ENCODE measurements at regions not wholly inside any gene's neighbourhood (a gene's known extent, or its start where the extent isn't known, plus 50 kb on each side); places are given as distances from the start of the nearest gene placed in this dataset.

DNA sequence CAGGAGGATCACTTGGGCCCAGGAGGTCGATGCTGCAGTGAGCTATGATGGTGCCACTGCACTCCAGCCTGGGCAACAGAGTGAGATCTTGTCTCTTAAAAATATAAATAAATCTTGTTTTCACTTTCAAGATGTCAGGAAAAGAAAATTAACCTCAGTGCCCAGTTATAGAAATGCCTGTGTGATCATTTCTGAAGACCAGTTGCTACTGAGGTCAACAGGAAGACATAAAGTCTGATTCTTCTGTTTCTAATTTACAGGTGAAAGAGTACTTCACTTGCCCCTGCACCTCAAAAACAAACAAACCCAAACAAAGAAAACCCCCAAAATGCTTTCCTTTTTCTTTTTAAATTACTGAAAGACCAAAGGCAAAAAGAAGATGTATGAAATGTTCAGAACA is 174.3 kb upstream of the NBEA start:
- no peak for DNase-seq (ENCODE audit: low read depth in 1 of 2, low spot score in 1 of 2)

DNA sequence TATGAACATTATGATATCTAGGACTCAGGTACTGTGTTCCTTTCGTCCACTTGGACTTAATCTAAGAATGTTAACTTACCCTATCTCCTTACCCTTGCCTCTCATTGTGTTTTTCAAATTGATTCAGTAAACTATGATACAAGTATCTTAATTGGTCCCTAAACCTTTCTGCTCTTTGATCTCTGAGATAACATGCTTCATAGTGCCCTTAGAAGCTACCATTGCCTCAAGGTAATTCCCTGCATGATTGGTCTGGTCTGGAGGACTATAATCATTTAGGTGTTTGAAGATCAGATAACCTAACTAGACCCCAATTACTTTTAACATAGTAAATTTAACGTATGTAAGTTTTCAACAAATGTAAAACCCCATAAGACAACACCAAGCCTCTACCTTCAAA is 169.9 kb upstream of the NBEA start:
- DNase-seq (ENCODE audit: low read depth in 1 of 2, low spot score in 1 of 2): no peak

DNA sequence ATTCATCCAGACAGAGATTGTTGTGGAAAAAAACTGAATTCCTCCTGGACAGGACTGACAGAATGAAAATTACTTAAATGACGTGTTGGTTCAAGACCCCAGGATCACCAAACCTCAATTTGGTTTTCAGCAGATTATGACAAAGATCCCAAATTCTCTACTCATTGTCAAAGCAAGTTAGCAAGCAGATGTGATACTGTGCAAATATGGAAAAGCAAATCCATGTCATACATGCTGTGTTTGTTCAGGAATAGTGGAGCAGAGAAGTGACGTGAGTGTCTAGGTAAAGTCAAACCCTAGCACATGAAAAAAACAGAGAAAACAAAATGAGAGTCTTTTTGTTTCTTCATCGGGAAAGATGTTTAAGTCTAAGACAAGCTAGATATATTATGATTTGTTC is 169.2 kb upstream of the NBEA start:
- no peak for DNase-seq (ENCODE audit: low read depth in 1 of 2, low spot score in 1 of 2)

DNA sequence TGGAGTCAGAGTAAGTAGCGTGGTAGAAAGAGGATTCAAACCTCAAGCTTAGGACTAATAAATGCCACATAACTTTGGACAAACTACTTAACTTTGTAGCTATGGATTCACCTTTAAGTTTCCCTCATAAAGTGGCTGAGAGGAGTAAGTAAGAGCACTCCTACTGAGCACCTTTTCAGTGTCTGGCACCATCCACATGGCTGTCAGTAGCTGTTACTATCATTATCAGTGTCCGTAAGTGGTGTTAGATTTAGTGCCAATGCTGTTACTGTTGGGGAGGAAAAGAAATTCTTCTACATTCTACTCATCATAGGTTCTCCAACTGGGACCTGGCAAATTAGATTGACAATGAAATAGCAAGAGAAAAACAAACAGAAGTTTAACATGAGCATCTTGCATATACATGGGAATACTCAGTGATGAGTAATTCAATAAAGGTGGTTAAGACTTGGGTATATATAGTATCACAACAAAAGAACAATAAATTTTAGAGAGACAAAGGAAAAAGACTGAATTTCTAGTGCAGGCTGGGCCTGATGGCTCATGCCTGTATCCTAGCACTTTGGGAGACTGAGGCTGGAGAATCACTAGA is 165.6 kb upstream of the NBEA start:
- no peak for DNase-seq (ENCODE audit: low read depth in 1 of 2, low spot score in 1 of 2)

DNA sequence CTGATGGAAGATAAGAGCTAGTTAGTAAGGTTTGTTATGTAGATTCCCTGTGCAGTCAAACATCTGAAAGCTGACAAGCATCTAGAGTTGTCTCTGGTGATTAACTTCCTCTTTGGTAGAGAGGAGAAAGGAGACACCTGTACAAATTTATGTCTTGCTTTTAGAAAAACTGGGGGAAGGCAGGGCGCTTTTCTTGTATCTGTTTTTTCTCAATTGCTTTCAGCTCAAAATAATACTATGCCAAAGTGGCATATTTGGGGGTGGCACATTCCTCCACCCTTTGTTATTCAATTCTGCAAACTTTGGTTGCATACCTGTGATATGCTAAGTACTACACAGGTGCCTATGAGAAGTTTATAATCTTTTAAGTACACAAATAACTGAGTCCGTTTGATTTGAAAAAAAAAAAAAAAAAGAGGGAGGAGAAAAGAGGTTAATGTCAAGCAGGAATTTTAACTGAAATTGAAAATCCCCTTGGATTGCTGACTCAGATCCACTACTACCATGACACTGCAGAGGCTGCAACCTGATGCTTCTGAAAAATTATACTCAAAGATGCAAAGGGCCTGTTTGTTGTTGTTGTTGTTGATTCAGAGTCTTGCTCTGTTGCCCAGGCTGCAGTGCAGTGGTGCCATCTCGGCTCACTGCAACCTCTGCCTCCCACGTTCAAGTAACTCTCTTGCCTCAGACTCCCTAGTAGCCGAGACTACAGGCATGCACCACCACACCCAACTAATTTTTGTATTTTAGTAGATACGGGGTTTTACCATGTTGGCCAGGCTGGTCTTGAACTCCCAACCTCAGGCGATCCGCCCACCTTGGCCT is 164.8 kb upstream of the NBEA start:
- DNase-seq (ENCODE audit: low read depth in 1 of 2, low spot score in 1 of 2): no peak

DNA sequence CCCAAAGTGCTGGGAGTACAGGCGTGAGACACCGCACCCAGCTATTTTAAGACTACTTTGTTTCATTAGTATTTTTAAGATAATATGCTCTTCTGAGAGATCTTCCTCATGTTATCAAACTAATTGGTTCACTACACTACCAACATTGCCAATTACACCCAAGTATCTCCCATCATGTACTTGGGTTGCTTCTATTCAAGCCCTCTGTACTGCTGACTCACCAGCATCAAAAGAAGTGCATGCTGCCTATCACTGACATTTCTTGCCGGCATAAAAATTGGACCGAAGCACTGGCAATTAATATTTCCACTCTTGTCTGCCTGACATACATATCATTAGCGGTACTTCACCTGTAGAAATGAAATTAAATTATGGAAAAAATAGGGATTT is 164.2 kb upstream of the NBEA start:
- DNase-seq (ENCODE audit: low read depth in 1 of 2, low spot score in 1 of 2): no peak

DNA sequence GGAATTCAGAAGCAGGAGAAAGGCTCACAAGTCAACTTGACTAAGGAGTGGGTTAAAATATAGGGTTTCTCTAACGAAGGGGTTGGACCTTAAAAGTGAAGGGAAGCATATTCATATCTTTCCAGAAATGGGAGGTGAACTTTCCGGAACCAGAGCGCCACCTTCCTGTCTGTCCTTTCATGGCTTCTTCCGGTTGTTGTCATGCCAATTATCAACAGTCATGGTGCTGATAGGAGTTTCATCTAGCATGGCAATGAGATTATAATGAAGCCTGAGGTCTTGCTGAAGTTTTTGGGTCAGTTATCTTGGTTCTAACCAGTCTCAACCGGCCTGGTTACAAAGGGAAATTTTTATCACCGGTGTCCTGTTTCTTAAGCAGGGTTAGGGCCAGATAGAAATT is 162.9 kb upstream of the NBEA start:
- no peak for DNase-seq (ENCODE audit: low read depth in 1 of 2, low spot score in 1 of 2)

DNA sequence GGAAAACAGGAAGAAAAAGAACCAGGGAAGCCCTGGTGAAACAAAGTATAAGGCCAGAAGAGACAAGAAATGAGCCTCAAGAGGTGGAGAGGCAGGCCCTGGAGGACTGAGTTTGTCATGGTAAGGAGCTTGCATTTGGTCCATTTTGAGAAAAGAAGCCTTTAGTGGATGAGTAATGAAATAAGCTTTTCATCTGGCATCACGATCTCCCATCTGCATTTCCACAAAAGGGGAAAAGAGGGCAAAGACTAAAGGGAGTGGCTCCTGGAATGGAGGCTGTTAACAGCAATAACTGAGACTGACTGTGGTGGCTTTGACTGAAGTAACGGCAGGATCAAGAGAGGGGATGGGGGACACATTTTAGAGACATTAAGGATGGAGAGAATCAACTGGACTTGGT is 148.8 kb upstream of the NBEA start:
- no peak for DNase-seq (ENCODE audit: low read depth in 1 of 2, low spot score in 1 of 2)

DNA sequence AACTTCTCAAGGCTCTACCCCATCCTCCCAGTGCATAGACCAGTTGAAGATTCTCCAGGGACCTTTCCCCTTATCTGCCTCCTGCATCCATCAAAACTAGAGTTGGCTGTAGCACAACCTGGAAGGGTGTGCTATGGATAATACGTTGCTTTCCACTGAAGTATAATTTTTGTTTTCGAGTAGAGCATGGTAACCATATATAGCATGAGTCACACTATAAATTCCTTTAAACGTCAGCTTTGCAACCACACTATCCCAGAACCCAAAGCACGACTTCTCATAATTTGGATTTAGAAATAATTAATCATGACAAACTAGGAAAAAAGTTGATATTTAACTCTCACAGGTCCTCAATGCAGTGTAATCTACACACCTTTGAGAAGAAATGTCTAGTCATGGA is 138.3 kb upstream of the NBEA start:
- no peak for DNase-seq (ENCODE audit: low read depth in 1 of 2, low spot score in 1 of 2)

DNA sequence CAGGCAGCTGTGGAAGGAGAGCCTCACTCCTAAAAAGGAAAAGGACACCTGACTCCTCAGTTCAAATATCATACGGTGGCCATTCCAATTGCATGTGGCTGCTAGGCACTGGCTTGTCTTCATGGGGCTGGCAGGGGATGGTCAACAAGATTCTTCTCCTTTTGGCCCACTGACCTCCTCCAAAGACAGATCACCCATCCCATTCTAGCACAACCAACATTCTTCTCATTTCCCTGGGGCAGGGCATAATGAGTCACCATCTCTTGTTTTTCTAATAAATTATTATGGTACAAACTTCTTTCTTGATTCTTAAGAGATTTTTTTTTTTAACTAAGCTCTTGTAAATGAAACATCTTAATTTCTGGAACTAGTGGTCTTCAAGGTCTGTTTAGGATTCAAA is 136.7 kb upstream of the NBEA start:
- no peak for DNase-seq (ENCODE audit: low read depth in 1 of 2, low spot score in 1 of 2)

DNA sequence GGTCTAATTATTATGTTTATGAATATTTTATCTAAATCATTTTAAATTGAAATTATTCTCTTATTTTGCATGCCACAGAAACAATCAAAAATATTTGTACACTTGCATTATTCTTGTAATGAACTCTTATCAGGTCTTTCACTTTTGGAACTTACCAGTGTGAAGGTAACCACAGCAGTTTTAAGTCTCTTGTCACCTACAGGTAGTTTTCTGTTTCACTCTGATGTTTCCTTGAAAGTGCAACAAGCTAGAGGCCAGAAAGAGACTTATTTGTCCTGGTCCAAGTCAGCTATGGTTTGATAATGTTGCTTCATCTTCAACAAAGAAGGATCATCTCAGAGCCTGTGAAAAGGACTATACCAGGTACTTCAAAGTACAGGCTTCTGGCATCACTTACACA is 133.4 kb upstream of the NBEA start:
- no peak for DNase-seq (ENCODE audit: low read depth in 1 of 2, low spot score in 1 of 2)

DNA sequence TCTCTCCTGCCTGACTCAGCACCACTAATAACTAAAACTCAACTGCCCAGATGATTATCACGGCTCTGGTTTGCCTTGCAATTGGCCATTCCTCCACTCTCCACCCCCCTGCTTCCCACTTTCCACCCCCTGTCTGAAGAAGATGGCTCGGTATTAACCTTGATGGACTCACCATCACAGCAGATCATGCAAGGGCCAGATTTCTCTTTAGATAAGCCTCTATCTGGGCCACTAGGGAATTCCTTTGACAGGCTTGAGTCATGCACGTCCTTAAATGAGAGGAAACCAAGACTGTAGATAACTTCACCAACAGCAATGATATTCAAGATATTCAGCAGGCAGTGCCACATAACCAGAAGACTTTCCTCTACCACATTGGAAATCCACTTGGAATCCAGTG is 131.1 kb upstream of the NBEA start:
- DNase-seq (ENCODE audit: low read depth in 1 of 2, low spot score in 1 of 2): no peak

DNA sequence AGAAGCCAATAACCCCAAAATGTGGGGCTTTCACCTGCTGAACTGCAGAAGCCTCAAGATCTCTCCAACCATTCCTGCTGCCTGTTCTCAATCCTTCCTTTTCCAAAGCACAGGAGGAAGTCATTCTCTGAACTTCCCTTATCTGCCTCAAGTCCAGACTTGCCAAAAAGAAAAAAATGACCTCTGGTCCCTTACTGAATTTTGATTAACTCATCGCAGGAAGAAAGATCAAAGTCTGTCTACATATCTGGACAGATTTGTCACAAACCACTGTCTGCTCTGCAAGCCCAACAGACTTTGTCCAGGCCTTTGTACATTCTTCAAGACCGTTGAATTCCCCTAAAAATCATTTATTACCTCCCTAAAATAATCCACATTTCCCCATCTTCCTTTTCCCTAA is 126.5 kb upstream of the NBEA start:
- no peak for DNase-seq (ENCODE audit: low read depth in 1 of 2, low spot score in 1 of 2)

DNA sequence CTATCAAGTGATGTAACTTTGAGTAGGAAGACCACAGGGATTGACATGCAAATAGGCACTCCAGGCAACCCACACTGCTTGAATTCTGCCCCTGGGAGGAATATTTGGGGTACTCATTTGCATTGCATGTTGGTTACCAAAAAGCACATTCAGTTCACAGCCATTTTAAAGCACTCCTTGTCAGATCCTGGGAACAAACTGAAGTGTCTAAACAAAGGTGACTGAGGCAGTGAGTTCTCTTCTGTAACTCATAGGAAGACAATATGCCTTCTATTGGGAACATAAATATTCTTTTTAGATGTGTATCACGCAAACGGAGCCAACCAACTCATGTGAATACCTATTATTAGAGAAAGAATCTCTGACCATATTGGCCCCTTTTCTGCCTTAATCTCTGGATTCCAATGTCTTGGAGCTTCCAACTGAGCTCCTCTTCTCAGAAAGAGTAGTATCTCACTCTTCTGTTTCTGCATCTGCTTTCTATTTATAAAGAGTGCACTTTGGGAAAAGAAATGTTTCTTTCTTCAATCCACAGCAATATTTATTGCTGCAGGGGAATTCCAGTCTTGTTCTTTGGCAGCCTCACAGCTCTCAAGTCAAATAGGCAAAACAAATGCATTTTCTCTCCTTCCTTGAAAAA is 125.7 kb upstream of the NBEA start:
- no peak for DNase-seq (ENCODE audit: low read depth in 1 of 2, low spot score in 1 of 2)

DNA sequence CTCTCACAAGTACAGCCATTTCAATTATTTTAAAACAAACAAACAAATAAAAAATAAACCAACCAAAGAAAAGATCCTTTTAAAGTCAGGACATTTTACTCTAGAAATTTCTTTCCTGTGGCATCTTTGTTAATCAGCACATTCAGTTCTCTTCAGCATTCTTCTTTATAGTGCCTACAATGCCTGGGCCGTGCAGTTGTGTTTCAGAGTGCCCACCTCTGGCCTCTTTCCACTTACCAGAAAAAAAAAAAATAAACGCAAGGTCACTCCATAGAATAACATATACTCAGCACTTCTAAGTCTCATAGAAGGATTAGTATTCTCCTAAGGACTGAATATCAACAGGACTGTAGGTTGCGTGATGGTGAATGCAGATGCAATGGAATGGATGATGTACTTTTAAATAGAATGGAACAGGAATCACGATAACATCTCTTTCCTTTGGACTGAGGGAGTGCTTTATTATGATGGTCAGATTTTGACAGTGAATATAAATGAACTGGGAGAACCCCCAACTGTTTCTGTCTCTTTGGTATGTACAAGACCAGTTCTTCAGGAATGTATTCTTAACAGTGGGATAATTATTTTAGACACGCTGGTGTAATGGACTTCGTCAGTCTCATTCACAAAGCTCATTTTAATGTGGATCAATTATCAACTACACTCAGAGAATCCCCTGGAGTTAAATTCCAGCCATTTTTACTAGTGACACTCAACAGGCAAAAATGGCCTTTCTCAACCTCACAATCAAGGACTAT is 125.0 kb upstream of the NBEA start:
- no peak for DNase-seq (ENCODE audit: low read depth in 1 of 2, low spot score in 1 of 2)

DNA sequence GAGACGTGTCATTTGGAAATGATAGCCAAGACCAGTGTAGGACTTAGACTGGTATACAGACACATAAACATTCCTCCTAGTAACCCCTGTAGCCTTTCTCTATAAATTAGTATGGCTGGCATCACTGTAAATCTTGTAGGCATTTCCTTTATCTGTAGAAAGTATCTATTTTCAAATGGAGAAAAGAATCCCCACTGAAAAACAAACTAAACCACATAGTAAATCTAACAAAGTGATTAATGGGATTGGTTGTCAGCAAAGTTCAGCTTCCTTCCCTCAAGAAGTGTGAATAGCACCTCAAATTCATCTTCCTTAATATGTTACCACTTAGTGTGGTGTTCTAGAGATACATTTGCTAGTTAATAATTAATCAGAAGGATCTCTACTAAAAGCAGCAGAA is 119.4 kb upstream of the NBEA start:
- DNase-seq (ENCODE audit: low read depth in 1 of 2, low spot score in 1 of 2): no peak

DNA sequence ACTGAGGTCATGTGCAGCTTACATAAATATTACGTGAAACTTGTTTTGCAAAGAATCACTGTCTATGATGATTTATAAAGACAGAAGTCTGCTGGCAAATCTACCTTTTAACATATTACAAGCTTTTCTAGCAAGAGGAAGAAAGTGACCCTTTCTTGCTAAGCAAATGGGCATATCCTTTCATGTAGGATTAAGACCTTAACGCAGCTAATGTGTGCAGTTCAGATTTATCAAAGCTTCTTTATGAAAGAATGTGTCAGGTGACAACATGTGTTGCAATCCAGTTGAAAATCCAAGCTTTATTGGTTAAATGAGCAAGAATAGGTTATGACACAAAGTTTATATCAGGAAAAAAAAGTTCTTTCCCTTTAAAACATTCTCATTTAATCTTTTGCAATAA is 115.6 kb upstream of the NBEA start:
- no peak for DNase-seq (ENCODE audit: low read depth in 1 of 2, low spot score in 1 of 2)

DNA sequence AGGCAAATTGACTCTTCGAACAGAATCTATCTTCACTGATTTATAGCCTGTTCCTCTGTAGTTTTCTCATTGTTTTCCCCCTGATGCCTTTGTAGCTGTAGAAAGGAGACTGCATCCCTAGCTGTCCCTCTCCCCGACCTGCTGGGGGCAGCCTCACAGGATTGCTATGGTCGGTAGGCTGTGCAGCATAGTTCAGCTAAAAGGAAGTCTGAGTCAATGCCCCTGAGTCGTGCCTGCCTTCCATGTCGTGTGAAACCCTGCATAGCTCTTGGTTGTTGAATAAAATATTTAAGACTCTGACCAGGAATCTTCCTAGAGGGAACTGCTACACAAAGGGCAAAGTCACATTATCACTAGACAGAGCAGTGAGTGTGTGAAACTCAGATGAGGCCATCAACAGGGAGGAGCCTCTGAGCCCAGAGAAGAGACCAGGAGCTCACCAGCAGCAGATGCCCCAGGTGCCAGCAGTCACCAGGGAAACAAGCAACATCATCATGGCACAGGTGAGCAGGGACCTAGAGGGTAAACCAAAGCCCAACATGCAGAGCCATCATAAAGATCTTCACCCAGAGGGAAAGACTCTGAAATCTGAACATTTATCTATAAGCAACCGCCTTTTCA is 108.4 kb upstream of the NBEA start:
- no peak for DNase-seq (ENCODE audit: low read depth in 1 of 2, low spot score in 1 of 2)

DNA sequence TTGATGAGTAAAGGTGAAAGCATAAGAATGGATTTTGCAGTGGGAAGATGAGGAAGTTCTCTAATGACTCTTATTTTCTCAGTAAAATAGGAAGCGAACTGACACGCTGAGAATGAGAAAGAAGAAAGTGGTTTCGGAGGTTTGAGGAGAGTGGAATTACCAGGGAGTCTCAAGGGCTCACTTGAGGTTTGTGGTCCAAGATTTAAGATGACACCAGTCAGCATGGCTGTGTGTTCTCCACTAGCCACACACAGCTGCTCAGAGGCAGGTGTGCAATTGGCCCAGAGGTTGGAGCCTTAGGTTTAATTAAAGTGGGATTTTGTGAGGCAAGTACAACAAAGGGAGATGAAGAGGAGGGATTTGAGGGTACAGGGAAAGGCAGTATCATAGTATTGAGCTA is 99.6 kb upstream of the NBEA start:
- DNase-seq (ENCODE audit: low read depth in 1 of 2, low spot score in 1 of 2): no peak

DNA sequence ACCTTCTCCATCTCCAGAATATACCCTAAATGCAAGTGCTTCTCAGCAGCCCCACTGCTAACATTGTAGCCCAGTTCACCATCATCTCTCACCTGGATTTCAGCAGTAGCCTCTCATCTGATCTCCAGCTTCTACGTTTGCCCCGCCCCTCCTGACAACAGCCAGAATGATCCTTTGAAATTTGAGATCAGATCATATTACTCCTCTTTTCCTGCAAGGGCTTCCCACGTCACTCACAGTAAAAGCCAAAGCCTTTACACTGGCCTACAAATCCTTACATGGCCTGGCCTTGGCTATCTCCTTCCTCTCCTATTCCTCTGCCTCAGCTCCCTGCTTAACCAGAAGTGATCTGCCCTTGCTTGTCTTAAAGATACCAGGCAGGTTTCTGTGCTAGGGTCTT is 94.3 kb upstream of the NBEA start:
- no peak for DNase-seq (ENCODE audit: low read depth in 1 of 2, low spot score in 1 of 2)

DNA sequence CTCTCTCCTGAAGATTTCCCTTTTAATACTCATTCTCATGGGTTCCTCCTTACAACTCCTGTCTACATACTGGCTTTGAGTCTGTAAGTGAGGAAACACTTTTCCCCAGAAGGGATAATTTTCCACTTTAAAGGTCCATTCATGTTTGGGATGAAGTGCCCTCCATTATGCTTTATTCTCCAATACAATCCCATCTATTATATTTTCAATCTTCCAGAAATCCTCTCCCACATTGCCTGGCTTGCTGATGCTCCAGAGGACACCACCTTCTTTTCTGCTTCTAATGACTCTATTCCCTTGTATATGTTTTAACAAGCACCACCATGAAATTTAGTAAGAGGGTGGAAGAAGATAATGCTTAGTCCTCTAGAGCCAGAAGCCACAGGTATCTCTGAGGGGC is 92.7 kb upstream of the NBEA start:
- DNase-seq (ENCODE audit: low read depth in 1 of 2, low spot score in 1 of 2): no peak

DNA sequence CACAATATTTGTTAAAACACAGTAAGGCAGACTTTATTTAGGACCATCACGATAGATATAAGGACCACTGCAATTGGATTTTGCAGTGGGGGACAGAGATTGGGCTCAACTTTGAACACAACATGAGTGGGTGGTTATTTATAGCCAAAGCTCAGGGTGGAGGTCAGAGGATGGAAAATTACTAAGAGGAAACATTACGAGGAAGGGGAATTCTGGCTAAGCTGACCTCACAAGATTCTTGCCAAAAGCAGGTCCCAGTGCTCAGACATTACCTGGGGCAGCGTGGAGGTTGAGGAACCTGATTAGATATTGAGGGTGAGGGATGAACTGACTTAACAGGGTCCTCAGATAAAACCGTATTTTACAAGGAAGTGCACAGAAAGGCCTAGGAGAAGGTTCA is 88.9 kb upstream of the NBEA start:
- no peak for DNase-seq (ENCODE audit: low read depth in 1 of 2, low spot score in 1 of 2)

All from stimulated activated CD4-positive, alpha-beta T cell treated with anti-CD3 and anti-CD28 coated beads, Interleukin-15, amount 100 ng/mL, for 1 hour (primary cell).